ENCODE measurements at regions not wholly inside any gene's neighbourhood (a gene's known extent, or its start where the extent isn't known, plus 50 kb on each side); places are given as distances from the start of the nearest gene placed in this dataset.

- no CpG with 5 or more reads among the region's 3 CpGs for WGBS (ENCODE audit: insufficient coverage, insufficient read length)
- Histone ChIP-seq H3K27ac (ENCODE audit: low read length) (no peak overlapping the region), H3K4me1 (ENCODE audit: control insufficient read depth, insufficient read depth, low read length) (peaks cover 3% of the 10 kb centered on the region), H3K4me3 (ENCODE audit: low read length) (no peak overlapping the region), H3K36me3 (ENCODE audit: control insufficient read depth, insufficient read depth, low read length) (no peaks in the 10 kb centered on the region), H3K27me3 (ENCODE audit: control insufficient read depth, insufficient read depth, low read length) (no peaks in the 10 kb centered on the region), H3K9me3 (ENCODE audit: control insufficient read depth, insufficient read depth, low read length) (no peaks in the 10 kb centered on the region)
- no peak for DNase-seq (ENCODE audit: low read depth, low spot score)
These were observed 875.1 kb downstream of the SLC4A3 start for GRCh38 chr2:220502539-220502938.

- WGBS (ENCODE audit: insufficient coverage, insufficient read length): no CpG with 5 or more reads among the region's 4 CpGs
- Histone ChIP-seq H3K27ac (ENCODE audit: low read length) (no peak overlapping the region), H3K27me3 (ENCODE audit: control insufficient read depth, insufficient read depth, low read length) (no peaks in the 10 kb centered on the region), H3K9me3 (ENCODE audit: control insufficient read depth, insufficient read depth, low read length) (no peaks in the 10 kb centered on the region), H3K36me3 (ENCODE audit: control insufficient read depth, insufficient read depth, low read length) (no peaks in the 10 kb centered on the region), H3K4me3 (ENCODE audit: low read length) (no peak overlapping the region), H3K4me1 (ENCODE audit: control insufficient read depth, insufficient read depth, low read length) (peaks cover 4% of the 10 kb centered on the region)
- DNase-seq (ENCODE audit: low read depth, low spot score): no peak
These were observed 876.0 kb downstream of the SLC4A3 start for GRCh38 chr2:220503431-220503830.

GRCh38 chr2:220504938-220505503 lies 877.6 kb downstream of the SLC4A3 start:
- Histone ChIP-seq H3K27ac (ENCODE audit: low read length) (no peak overlapping the region), H3K36me3 (ENCODE audit: control insufficient read depth, insufficient read depth, low read length) (no peaks in the 10 kb centered on the region), H3K4me3 (ENCODE audit: low read length) (no peak overlapping the region), H3K4me1 (ENCODE audit: control insufficient read depth, insufficient read depth, low read length) (peaks cover 4% of the 10 kb centered on the region), H3K27me3 (ENCODE audit: control insufficient read depth, insufficient read depth, low read length) (no peaks in the 10 kb centered on the region), H3K9me3 (ENCODE audit: control insufficient read depth, insufficient read depth, low read length) (no peaks in the 10 kb centered on the region)
- WGBS (ENCODE audit: insufficient coverage, insufficient read length): no CpG with 5 or more reads among the region's 2 CpGs
- peak; percentile 48 for DNase-seq (ENCODE audit: low read depth, low spot score)

- no peak for DNase-seq (ENCODE audit: low read depth, low spot score)
- Histone ChIP-seq H3K27ac (ENCODE audit: low read length) (no peak overlapping the region), H3K36me3 (ENCODE audit: control insufficient read depth, insufficient read depth, low read length) (no peaks in the 10 kb centered on the region), H3K4me3 (ENCODE audit: low read length) (no peak overlapping the region), H3K4me1 (ENCODE audit: control insufficient read depth, insufficient read depth, low read length) (peaks cover 4% of the 10 kb centered on the region), H3K9me3 (ENCODE audit: control insufficient read depth, insufficient read depth, low read length) (no peaks in the 10 kb centered on the region), H3K27me3 (ENCODE audit: control insufficient read depth, insufficient read depth, low read length) (no peaks in the 10 kb centered on the region)
- no CpG with 5 or more reads among the region's 3 CpGs for WGBS (ENCODE audit: insufficient coverage, insufficient read length)
These were observed 879.0 kb downstream of the SLC4A3 start for GRCh38 chr2:220506466-220506865.

- no peak overlapping the region for H3K4me3 ChIP-seq (ENCODE audit: low read length)
- H3K4me1 ChIP-seq (ENCODE audit: control insufficient read depth, insufficient read depth, low read length): peaks cover 4% of the 10 kb centered on the region
- no peaks in the 10 kb centered on the region for H3K9me3 ChIP-seq (ENCODE audit: control insufficient read depth, insufficient read depth, low read length)
- H3K27me3 ChIP-seq (ENCODE audit: control insufficient read depth, insufficient read depth, low read length): no peaks in the 10 kb centered on the region
- H3K36me3 ChIP-seq (ENCODE audit: control insufficient read depth, insufficient read depth, low read length): no peaks in the 10 kb centered on the region
- no peak for DNase-seq (ENCODE audit: low read depth, low spot score)
- no CpG with 5 or more reads among the region's 2 CpGs for WGBS (ENCODE audit: insufficient coverage, insufficient read length)
- H3K27ac ChIP-seq (ENCODE audit: low read length): no peak overlapping the region
These were observed 881.8 kb downstream of the SLC4A3 start for GRCh38 chr2:220509096-220509757.

- no CpG with 5 or more reads among the region's 6 CpGs for WGBS (ENCODE audit: insufficient coverage, insufficient read length)
- Histone ChIP-seq H3K36me3 (ENCODE audit: control insufficient read depth, insufficient read depth, low read length) (no peaks in the 10 kb centered on the region), H3K4me1 (ENCODE audit: control insufficient read depth, insufficient read depth, low read length) (peaks cover 4% of the 10 kb centered on the region), H3K27ac (ENCODE audit: low read length) (no peak overlapping the region), H3K9me3 (ENCODE audit: control insufficient read depth, insufficient read depth, low read length) (no peaks in the 10 kb centered on the region), H3K27me3 (ENCODE audit: control insufficient read depth, insufficient read depth, low read length) (no peaks in the 10 kb centered on the region), H3K4me3 (ENCODE audit: low read length) (no peak overlapping the region)
- DNase-seq (ENCODE audit: low read depth, low spot score): no peak
These were observed 882.5 kb downstream of the SLC4A3 start for GRCh38 chr2:220509966-220510365.

GRCh38 chr2:220510668-220511067 lies 883.2 kb downstream of the SLC4A3 start:
- H3K36me3 ChIP-seq (ENCODE audit: control insufficient read depth, insufficient read depth, low read length): no peaks in the 10 kb centered on the region
- no peak overlapping the region for H3K4me3 ChIP-seq (ENCODE audit: low read length)
- no CpG with 5 or more reads among the region's 3 CpGs for WGBS (ENCODE audit: insufficient coverage, insufficient read length)
- H3K4me1 ChIP-seq (ENCODE audit: control insufficient read depth, insufficient read depth, low read length): peaks cover 4% of the 10 kb centered on the region
- H3K27me3 ChIP-seq (ENCODE audit: control insufficient read depth, insufficient read depth, low read length): no peaks in the 10 kb centered on the region
- H3K27ac ChIP-seq (ENCODE audit: low read length): no peak overlapping the region
- no peaks in the 10 kb centered on the region for H3K9me3 ChIP-seq (ENCODE audit: control insufficient read depth, insufficient read depth, low read length)
- no peak for DNase-seq (ENCODE audit: low read depth, low spot score)

GRCh38 chr2:220512419-220512818 lies 885.0 kb downstream of the SLC4A3 start:
- WGBS (ENCODE audit: insufficient coverage, insufficient read length): no CpG with 5 or more reads among the region's 2 CpGs
- Histone ChIP-seq H3K27me3 (ENCODE audit: control insufficient read depth, insufficient read depth, low read length) (no peaks in the 10 kb centered on the region), H3K4me3 (ENCODE audit: low read length) (no peak overlapping the region), H3K36me3 (ENCODE audit: control insufficient read depth, insufficient read depth, low read length) (no peaks in the 10 kb centered on the region), H3K27ac (ENCODE audit: low read length) (no peak overlapping the region), H3K9me3 (ENCODE audit: control insufficient read depth, insufficient read depth, low read length) (no peaks in the 10 kb centered on the region), H3K4me1 (ENCODE audit: control insufficient read depth, insufficient read depth, low read length) (peaks cover 1% of the 10 kb centered on the region; the same call in 1 of the 2 replicates)
- no peak for DNase-seq (ENCODE audit: low read depth, low spot score)

- Histone ChIP-seq H3K36me3 (ENCODE audit: control insufficient read depth, insufficient read depth, low read length) (no peaks in the 10 kb centered on the region), H3K27me3 (ENCODE audit: control insufficient read depth, insufficient read depth, low read length) (no peaks in the 10 kb centered on the region), H3K4me1 (ENCODE audit: control insufficient read depth, insufficient read depth, low read length) (no peaks in the 10 kb centered on the region), H3K27ac (ENCODE audit: low read length) (no peak overlapping the region), H3K9me3 (ENCODE audit: control insufficient read depth, insufficient read depth, low read length) (no peaks in the 10 kb centered on the region), H3K4me3 (ENCODE audit: low read length) (no peak overlapping the region)
- no CpG with 5 or more reads among the region's 2 CpGs for WGBS (ENCODE audit: insufficient coverage, insufficient read length)
- DNase-seq (ENCODE audit: low read depth, low spot score): no peak
These were observed 886.3 kb downstream of the SLC4A3 start for GRCh38 chr2:220513573-220514288.

GRCh38 chr2:220521551-220521950 lies 894.1 kb downstream of the SLC4A3 start:
- Histone ChIP-seq H3K27me3 (ENCODE audit: control insufficient read depth, insufficient read depth, low read length) (no peaks in the 10 kb centered on the region), H3K9me3 (ENCODE audit: control insufficient read depth, insufficient read depth, low read length) (no peaks in the 10 kb centered on the region), H3K27ac (ENCODE audit: low read length) (no peak overlapping the region), H3K36me3 (ENCODE audit: control insufficient read depth, insufficient read depth, low read length) (no peaks in the 10 kb centered on the region), H3K4me3 (ENCODE audit: low read length) (no peak overlapping the region), H3K4me1 (ENCODE audit: control insufficient read depth, insufficient read depth, low read length) (peaks cover 2% of the 10 kb centered on the region; the same call in 1 of the 2 replicates)
- no peak for DNase-seq (ENCODE audit: low read depth, low spot score)
- no CpG with 5 or more reads among the region's 5 CpGs for WGBS (ENCODE audit: insufficient coverage, insufficient read length)
